ENCODE measurements at regions not wholly inside any gene's neighbourhood (a gene's known extent, or its start where the extent isn't known, plus 50 kb on each side); places are given as distances from the start of the nearest gene placed in this dataset.

- Histone ChIP-seq H3K9me3 (ENCODE audit: control insufficient read depth in 1 of 2, low read length in 2 of 2) (no peaks in the 10 kb centered on the region), H3K36me3 (ENCODE audit: control insufficient read depth in 1 of 2, insufficient read depth in 2 of 2, low read length in 2 of 2) (no peaks in the 10 kb centered on the region), H3K4me3 (ENCODE audit: low read depth in 1 of 2, low read length in 2 of 2) (no peak overlapping the region), H3K27ac (ENCODE audit: low read length) (no peak overlapping the region), H3K4me1 (ENCODE audit: control insufficient read depth in 1 of 2, insufficient read depth in 2 of 2, low read length in 2 of 2) (no peaks in the 10 kb centered on the region), H3K27me3 (ENCODE audit: low read depth, low read length) (no peaks in the 10 kb centered on the region)
Observed at GRCh38 chr18:78107363-78107762, 857.7 kb downstream of the GALR1 start.

DNA sequence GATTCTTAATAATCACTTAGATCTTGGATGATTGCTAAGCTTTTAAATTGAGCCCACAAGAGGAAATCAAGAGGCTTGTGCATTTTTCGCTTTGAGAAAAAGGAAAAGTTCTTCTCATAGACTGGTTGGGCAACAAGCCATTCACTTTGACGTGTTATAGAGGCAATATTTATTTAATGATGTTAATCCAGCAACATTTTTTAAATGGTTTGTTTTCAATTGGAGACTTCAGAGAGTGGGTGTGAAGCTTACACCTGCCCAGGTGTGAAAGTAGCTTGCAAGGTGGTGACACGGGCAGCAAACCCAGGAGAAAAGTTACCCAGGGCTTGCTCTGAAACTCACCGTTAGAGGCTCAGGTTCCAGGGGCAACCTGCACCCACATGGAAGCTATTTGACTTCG, 858.9 kb downstream of the GALR1 start:
- Histone ChIP-seq H3K27me3 (ENCODE audit: low read depth, low read length) (no peaks in the 10 kb centered on the region), H3K4me3 (ENCODE audit: low read depth in 1 of 2, low read length in 2 of 2) (no peak overlapping the region), H3K4me1 (ENCODE audit: control insufficient read depth in 1 of 2, insufficient read depth in 2 of 2, low read length in 2 of 2) (no peaks in the 10 kb centered on the region), H3K27ac (ENCODE audit: low read length) (no peak overlapping the region), H3K9me3 (ENCODE audit: control insufficient read depth in 1 of 2, low read length in 2 of 2) (no peaks in the 10 kb centered on the region), H3K36me3 (ENCODE audit: control insufficient read depth in 1 of 2, insufficient read depth in 2 of 2, low read length in 2 of 2) (no peaks in the 10 kb centered on the region)

DNA sequence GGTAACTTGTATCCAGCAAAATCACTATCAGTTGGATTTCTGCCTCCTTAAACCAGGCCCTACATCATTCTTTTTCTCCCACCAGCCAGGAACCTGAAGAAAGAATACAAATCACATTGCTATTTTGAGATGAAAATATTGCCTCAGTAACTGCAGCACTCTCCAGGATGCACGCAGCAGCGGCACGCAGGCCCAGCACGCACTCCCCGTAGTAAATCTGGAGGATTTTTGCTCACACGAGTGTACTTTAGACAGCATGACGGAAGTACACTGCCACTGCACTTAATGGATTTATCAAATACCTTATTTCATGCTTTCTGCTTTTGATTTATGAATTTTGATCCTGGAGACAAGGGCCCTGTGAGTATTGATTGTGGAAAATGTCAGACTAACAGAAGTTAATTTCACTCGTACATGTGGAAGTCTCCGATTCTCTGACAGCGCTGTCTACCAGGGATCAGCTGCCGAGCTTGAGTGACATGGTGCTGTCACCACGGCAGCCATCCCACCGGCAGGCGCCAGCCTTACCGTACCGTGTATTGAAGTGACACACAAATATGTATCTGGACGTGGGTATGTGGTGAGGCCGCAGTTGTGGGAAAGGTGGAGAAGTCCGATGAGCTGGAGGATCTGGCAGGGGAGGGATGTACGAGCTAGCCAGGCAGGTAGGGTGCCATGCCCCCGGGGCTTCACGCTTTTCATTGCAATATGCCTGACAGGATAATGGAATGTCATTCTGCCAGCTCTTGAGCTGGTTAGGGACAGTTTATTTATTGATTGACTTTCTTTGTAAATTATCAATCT, 863.7 kb downstream of the GALR1 start:
- Histone ChIP-seq H3K9me3 (ENCODE audit: control insufficient read depth in 1 of 2, low read length in 2 of 2) (peaks cover 0 to 3% of the 10 kb centered on the region in 2 donors), H3K36me3 (ENCODE audit: control insufficient read depth in 1 of 2, insufficient read depth in 2 of 2, low read length in 2 of 2) (no peaks in the 10 kb centered on the region), H3K4me1 (ENCODE audit: control insufficient read depth in 1 of 2, insufficient read depth in 2 of 2, low read length in 2 of 2) (no peaks in the 10 kb centered on the region), H3K27me3 (ENCODE audit: low read depth, low read length) (no peaks in the 10 kb centered on the region), H3K27ac (ENCODE audit: low read length) (no peak overlapping the region), H3K4me3 (ENCODE audit: low read depth in 1 of 2, low read length in 2 of 2) (no peak overlapping the region)

DNA sequence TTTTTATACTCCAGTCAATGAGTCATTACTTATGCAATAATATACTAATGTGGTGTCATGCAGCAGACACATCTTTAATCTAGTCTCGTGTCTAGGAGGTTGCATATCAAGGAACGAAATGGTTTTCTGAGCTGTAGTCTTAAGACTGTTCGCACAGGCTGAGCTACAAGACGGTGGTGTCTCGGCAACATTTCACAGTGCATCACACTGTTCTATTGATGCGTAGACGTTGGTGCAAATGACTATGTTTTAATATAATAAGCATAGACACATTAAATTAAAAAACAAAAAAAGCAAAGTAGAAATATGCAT, 864.2 kb downstream of the GALR1 start:
- Histone ChIP-seq H3K27me3 (ENCODE audit: low read depth, low read length) (no peaks in the 10 kb centered on the region), H3K36me3 (ENCODE audit: control insufficient read depth in 1 of 2, insufficient read depth in 2 of 2, low read length in 2 of 2) (no peaks in the 10 kb centered on the region), H3K27ac (ENCODE audit: low read length) (no peak overlapping the region), H3K9me3 (ENCODE audit: control insufficient read depth in 1 of 2, low read length in 2 of 2) (peaks cover 0 to 3% of the 10 kb centered on the region in 2 donors), H3K4me3 (ENCODE audit: low read depth in 1 of 2, low read length in 2 of 2) (no peak overlapping the region), H3K4me1 (ENCODE audit: control insufficient read depth in 1 of 2, insufficient read depth in 2 of 2, low read length in 2 of 2) (no peaks in the 10 kb centered on the region)

DNA sequence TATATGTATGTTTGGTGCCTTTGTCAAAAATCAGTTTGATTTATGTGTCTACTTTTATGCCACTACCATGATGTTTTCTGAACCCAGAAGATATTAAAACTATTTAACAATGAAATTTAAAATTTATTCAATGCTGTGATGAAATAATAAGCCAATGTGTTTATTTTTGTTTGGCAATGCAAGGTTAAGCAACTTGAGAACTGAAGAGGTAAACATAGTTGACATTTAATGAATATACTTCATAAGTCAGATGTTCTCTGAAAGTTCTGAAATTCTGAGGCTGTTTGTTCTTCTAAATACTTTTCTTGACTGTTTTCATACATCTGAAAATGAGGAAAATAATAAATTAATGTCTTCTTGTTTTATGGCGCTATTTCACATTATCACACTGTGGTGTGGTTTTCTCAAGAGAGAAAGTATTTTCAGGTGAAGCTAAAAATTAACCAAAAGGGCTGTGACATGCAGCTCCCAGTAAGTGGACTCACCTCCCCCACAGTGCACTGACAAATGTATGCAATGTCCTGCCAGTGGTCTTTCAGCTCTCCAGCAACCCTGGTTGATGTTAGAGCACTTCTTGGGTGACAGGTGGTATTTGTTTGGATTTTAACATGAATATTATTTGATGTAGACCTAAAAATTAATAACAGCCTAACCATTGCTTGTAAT, 863.6 kb upstream of the SALL3 start:
- H3K4me1 ChIP-seq (ENCODE audit: control insufficient read depth in 1 of 2, insufficient read depth in 2 of 2, low read length in 2 of 2) = no peaks in the 10 kb centered on the region
- peaks cover 0 to 3% of the 10 kb centered on the region in 2 donors for H3K9me3 ChIP-seq (ENCODE audit: control insufficient read depth in 1 of 2, low read length in 2 of 2)
- no peaks in the 10 kb centered on the region for H3K36me3 ChIP-seq (ENCODE audit: control insufficient read depth in 1 of 2, insufficient read depth in 2 of 2, low read length in 2 of 2)
- H3K27me3 ChIP-seq (ENCODE audit: low read depth, low read length) = no peaks in the 10 kb centered on the region
- no peak overlapping the region for H3K27ac ChIP-seq (ENCODE audit: low read length)
- H3K4me3 ChIP-seq (ENCODE audit: low read depth in 1 of 2, low read length in 2 of 2) = no peak overlapping the region

DNA sequence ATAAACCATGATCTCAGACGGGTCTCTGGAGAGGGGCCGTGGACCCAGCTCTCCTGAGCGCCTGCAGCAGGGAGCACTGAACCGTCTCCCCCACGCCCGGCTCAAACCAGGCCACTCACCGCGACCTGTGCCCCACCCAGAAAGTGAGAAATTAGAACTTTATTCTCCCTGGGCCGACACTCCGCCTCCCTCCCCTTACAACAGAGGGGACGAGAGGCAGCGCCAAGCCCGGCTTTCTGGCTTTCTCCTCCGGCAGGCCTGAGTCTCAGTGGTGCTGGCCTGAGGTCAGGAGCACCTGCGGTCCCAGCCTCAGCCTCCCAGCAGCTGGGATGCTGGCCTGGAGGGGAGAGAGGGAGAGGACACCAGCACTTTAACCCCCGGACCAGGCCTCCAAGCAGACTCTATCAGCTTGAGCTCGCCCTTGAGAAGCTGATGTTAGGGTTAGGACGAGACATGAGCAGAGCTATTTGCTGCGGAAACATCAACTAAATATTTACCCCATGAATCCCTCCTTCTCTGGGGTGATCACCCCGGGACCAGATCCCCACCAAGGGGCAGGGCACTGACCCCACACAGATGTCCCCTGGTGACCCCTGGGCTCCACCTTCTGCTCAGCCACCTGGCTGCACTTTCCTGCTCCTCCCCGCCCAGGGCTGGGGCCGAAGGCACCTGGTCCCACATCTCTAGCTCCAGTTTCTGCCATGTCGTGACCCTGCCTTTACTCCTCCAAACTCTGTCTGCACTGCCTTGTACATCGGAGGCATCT, 856.3 kb upstream of the SALL3 start:
- no peaks in the 10 kb centered on the region for H3K4me1 ChIP-seq (ENCODE audit: control insufficient read depth in 1 of 2, insufficient read depth in 2 of 2, low read length in 2 of 2)
- no peak overlapping the region for H3K27ac ChIP-seq (ENCODE audit: low read length)
- H3K9me3 ChIP-seq (ENCODE audit: control insufficient read depth in 1 of 2, low read length in 2 of 2) = no peaks in the 10 kb centered on the region
- H3K27me3 ChIP-seq (ENCODE audit: low read depth, low read length) = no peaks in the 10 kb centered on the region
- H3K4me3 ChIP-seq (ENCODE audit: low read depth in 1 of 2, low read length in 2 of 2) = no peak overlapping the region
- no peaks in the 10 kb centered on the region for H3K36me3 ChIP-seq (ENCODE audit: control insufficient read depth in 1 of 2, insufficient read depth in 2 of 2, low read length in 2 of 2)

- Histone ChIP-seq H3K27me3 (ENCODE audit: low read depth, low read length) (no peaks in the 10 kb centered on the region), H3K4me3 (ENCODE audit: low read depth in 1 of 2, low read length in 2 of 2) (no peak overlapping the region), H3K27ac (ENCODE audit: low read length) (no peak overlapping the region), H3K9me3 (ENCODE audit: control insufficient read depth in 1 of 2, low read length in 2 of 2) (no peaks in the 10 kb centered on the region), H3K36me3 (ENCODE audit: control insufficient read depth in 1 of 2, insufficient read depth in 2 of 2, low read length in 2 of 2) (no peaks in the 10 kb centered on the region), H3K4me1 (ENCODE audit: control insufficient read depth in 1 of 2, insufficient read depth in 2 of 2, low read length in 2 of 2) (no peaks in the 10 kb centered on the region)
Observed at GRCh38 chr18:78123926-78124797, 855.5 kb upstream of the SALL3 start.

DNA sequence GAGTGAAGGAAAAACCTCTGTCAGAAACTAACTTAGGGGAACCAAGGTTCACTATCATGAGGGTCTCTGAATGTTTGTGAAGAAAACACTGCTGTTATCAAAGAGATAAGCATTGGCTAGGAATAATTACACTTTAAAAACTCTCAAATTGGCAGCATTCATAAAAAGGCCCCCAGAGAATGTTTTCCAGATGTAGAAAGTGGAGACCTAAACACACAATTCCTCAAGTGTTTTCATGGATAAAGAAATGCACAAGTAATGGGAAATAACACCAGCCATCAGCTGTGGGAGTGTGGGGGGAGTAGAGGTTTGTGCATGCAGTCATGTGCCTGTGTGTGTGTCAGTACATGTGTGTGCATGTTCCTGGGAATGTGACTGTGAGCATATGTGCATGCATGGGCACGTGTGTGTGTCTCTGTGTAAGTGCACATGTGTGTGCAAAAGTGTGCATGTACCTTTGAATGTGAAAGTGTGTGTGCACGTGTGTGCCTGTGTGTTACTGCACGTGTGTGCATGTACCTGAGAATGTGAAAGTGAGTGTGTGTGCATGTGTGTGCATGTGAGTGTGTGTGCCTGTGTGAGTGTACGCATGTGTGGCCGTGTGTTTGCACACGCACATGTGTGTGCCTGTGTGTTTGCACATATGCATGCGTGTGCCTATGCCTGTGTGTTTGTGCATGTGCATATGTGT, 854.3 kb upstream of the SALL3 start:
- H3K36me3 ChIP-seq (ENCODE audit: control insufficient read depth in 1 of 2, insufficient read depth in 2 of 2, low read length in 2 of 2) = no peaks in the 10 kb centered on the region
- no peaks in the 10 kb centered on the region for H3K27me3 ChIP-seq (ENCODE audit: low read depth, low read length)
- no peak overlapping the region for H3K4me3 ChIP-seq (ENCODE audit: low read depth in 1 of 2, low read length in 2 of 2)
- H3K9me3 ChIP-seq (ENCODE audit: control insufficient read depth in 1 of 2, low read length in 2 of 2) = no peaks in the 10 kb centered on the region
- H3K4me1 ChIP-seq (ENCODE audit: control insufficient read depth in 1 of 2, insufficient read depth in 2 of 2, low read length in 2 of 2) = no peaks in the 10 kb centered on the region
- no peak overlapping the region for H3K27ac ChIP-seq (ENCODE audit: low read length)

- Histone ChIP-seq H3K27me3 (ENCODE audit: low read depth, low read length) (no peaks in the 10 kb centered on the region), H3K27ac (ENCODE audit: low read length) (no peak overlapping the region), H3K9me3 (ENCODE audit: control insufficient read depth in 1 of 2, low read length in 2 of 2) (no peaks in the 10 kb centered on the region), H3K36me3 (ENCODE audit: control insufficient read depth in 1 of 2, insufficient read depth in 2 of 2, low read length in 2 of 2) (no peaks in the 10 kb centered on the region), H3K4me3 (ENCODE audit: low read depth in 1 of 2, low read length in 2 of 2) (no peak overlapping the region), H3K4me1 (ENCODE audit: control insufficient read depth in 1 of 2, insufficient read depth in 2 of 2, low read length in 2 of 2) (no peaks in the 10 kb centered on the region)
Observed at GRCh38 chr18:78126106-78126505, 853.5 kb upstream of the SALL3 start.

DNA sequence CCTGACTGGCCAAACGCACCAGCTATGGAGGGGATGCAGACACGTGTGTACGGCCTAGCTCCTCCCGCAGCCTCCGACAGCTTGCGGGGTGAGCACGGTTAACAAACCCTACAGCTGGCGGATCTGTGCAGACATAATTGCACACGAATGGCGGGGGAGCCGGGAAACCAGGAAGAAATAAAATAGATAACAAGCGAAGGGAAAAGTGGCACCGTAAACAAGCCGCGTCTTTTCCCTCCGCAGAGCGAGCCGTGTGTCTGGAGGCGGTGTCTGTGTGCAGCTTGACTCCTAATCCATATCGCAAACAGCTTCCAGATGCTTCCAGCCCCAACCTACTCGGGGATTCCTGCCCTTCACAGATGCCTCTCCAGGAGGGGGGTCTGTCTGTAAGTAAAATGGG, 853.1 kb upstream of the SALL3 start:
- no peaks in the 10 kb centered on the region for H3K4me1 ChIP-seq (ENCODE audit: control insufficient read depth in 1 of 2, insufficient read depth in 2 of 2, low read length in 2 of 2)
- H3K4me3 ChIP-seq (ENCODE audit: low read depth in 1 of 2, low read length in 2 of 2) = no peak overlapping the region
- H3K27me3 ChIP-seq (ENCODE audit: low read depth, low read length) = no peaks in the 10 kb centered on the region
- H3K9me3 ChIP-seq (ENCODE audit: control insufficient read depth in 1 of 2, low read length in 2 of 2) = no peaks in the 10 kb centered on the region
- no peak overlapping the region for H3K27ac ChIP-seq (ENCODE audit: low read length)
- no peaks in the 10 kb centered on the region for H3K36me3 ChIP-seq (ENCODE audit: control insufficient read depth in 1 of 2, insufficient read depth in 2 of 2, low read length in 2 of 2)
